ENCODE measurements at regions not wholly inside any gene's neighbourhood (a gene's known extent, or its start where the extent isn't known, plus 50 kb on each side); places are given as distances from the start of the nearest gene placed in this dataset.

- TF ChIP-seq POLR2AphosphoS5 (IDR thresholded peaks at IDR 0.05; ENCODE audit: low read depth, low read length) (no peak), POLR2A (IDR thresholded peaks at IDR 0.05; ENCODE audit: low read depth, low read length) (no peak), SPI1 (IDR thresholded peaks at IDR 0.05; ENCODE audit: low read depth, low read length) (no peak), TAF1 (IDR thresholded peaks at IDR 0.05; ENCODE audit: low read depth, low read length) (no peak)
These were observed 161.0 kb downstream of the RNF152 start for GRCh38 chr18:61731693-61732376.
